ENCODE measurements at regions not wholly inside any gene's neighbourhood (a gene's known extent, or its start where the extent isn't known, plus 50 kb on each side); places are given as distances from the start of the nearest gene placed in this dataset.

DNA sequence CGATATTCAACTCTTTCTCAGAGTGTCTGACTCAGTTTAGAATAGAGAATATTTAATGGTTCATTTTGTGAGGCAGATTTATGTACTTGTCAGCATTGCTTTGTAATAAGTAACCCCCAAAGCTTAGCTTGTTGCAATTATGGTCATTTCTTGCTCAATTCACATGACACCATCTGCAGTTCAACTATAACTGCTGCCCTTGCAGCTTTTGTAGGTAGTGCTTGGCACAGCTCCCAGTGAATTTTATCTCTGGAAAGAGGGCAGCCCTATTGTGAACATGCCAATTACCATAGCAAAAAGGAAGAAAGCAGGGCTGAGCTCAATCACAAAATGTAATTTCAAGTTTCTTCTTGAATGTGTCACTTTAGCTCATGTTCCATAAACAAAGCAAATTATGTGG is 1587.7 kb upstream of the ACO1 start:
- Histone ChIP-seq H4K5ac (ENCODE audit: insufficient read length, low read depth, low read length) (no peak overlapping the region), H4K20me1 (replicated peaks in 1 of 2; ENCODE audit: control insufficient read depth in 1 of 2, insufficient read depth in 2 of 2, low read length in 2 of 2) (no peaks in the 10 kb centered on the region), H3K9me3 (ENCODE audit: insufficient read depth in 2 of 2, low read depth in 1 of 2, low read length in 1 of 2) (peaks cover 0 to 4% of the 10 kb centered on the region in 2 experiments; a peak in 2 of 4 replicates), H3K18ac (ENCODE audit: extremely low read depth, low read length) (no peak overlapping the region), H2AK5ac (ENCODE audit: low read depth, low read length) (no peak overlapping the region), H4K91ac (replicated peaks; ENCODE audit: insufficient read length, low read length) (no peak overlapping the region), H4K8ac (ENCODE audit: extremely low read depth, insufficient read depth, low read length) (no peak overlapping the region), H3K4ac (replicated peaks; ENCODE audit: insufficient read length, low read depth, low read length) (no peak overlapping the region), H2AFZ (ENCODE audit: low read length) (no peak overlapping the region), H3K4me3 (ENCODE audit: extremely low read depth in 1 of 4, insufficient read depth in 2 of 4, low read depth in 3 of 4, low read length in 4 of 4) (no peak overlapping the region), H3K36me3 (ENCODE audit: control insufficient read depth in 2 of 4, insufficient read depth in 4 of 4, low read length in 3 of 4) (no peaks in the 10 kb centered on the region), H2BK12ac (ENCODE audit: low read depth, low read length) (no peak overlapping the region), H3K27me3 (replicated peaks in 1 of 4; ENCODE audit: control insufficient read depth in 3 of 4, extremely low read depth in 1 of 4, insufficient read depth in 3 of 4, low read length in 3 of 4) (no peaks in the 10 kb centered on the region), H3K14ac (ENCODE audit: insufficient read length) (no peak overlapping the region), H3K23ac (ENCODE audit: insufficient read length) (no peak overlapping the region), H2BK20ac (ENCODE audit: low read length) (no peak overlapping the region), H3K79me1 (ENCODE audit: low read depth, low read length) (no peaks in the 10 kb centered on the region), H3K79me2 (ENCODE audit: control insufficient read depth in 1 of 2, insufficient read depth in 2 of 2, low read length in 2 of 2) (no peaks in the 10 kb centered on the region), H3K9ac (replicated peaks in 1 of 4; ENCODE audit: extremely low read depth in 1 of 4, low read depth in 3 of 4, low read length in 3 of 4) (no peak overlapping the region), H3K4me2 (ENCODE audit: insufficient read depth in 1 of 2, low read depth in 2 of 2, low read length in 2 of 2) (no peak overlapping the region), H3K56ac (replicated peaks; ENCODE audit: insufficient read length, low read depth, low read length) (no peak overlapping the region), H2BK120ac (replicated peaks; ENCODE audit: low read depth, low read length) (no peak overlapping the region), H2BK15ac (ENCODE audit: low read length) (no peak overlapping the region), H3K27ac (ENCODE audit: low read depth, low read length) (no peak overlapping the region), H2BK5ac (ENCODE audit: low read depth, low read length) (no peak overlapping the region), H3K23me2 (ENCODE audit: low read depth, low read length) (no peaks in the 10 kb centered on the region), H3K4me1 (replicated peaks in 1 of 4; ENCODE audit: control insufficient read depth in 3 of 4, insufficient read depth in 4 of 4, low read length in 3 of 4) (peaks cover 0 to 1% (median under 1%) of the 10 kb centered on the region in 4 experiments; a peak in 2 of 7 replicates)
- CTCF ChIA-PET (ENCODE audit: partially characterized antibody) = interaction anchor here (0.9 to 1.2 kb wide), 2 partner anchors 17 to 22 kb away, joined by 3 to 4 read pairs; no protein-coding TSS in a partner anchor
- TF ChIP-seq SRF (IDR thresholded peaks at IDR 0.05; ENCODE audit: low read depth, low read length) = no peak
- TF ChIP-seq RNF2 (IDR thresholded peaks at IDR 0.05; ENCODE audit: borderline replicate concordance, low read depth, low read length, missing control alignments, poor library complexity, severe bottlenecking) = no peak
- no peak for TF ChIP-seq KDM5A (IDR thresholded peaks at IDR 0.05; ENCODE audit: low read length)
- TF ChIP-seq TEAD4 (IDR thresholded peaks at IDR 0.05; ENCODE audit: low read depth, low read length) = no peak
- TF ChIP-seq, protein P1, sequence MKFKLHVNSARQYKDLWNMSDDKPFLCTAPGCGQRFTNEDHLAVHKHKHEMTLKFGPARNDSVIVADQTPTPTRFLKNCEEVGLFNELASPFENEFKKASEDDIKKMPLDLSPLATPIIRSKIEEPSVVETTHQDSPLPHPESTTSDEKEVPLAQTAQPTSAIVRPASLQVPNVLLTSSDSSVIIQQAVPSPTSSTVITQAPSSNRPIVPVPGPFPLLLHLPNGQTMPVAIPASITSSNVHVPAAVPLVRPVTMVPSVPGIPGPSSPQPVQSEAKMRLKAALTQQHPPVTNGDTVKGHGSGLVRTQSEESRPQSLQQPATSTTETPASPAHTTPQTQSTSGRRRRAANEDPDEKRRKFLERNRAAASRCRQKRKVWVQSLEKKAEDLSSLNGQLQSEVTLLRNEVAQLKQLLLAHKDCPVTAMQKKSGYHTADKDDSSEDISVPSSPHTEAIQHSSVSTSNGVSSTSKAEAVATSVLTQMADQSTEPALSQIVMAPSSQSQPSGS (IDR thresholded peaks at IDR 0.05; ENCODE audit: low read length) = no peak
- no peak for TF ChIP-seq JUN (IDR thresholded peaks at IDR 0.05; ENCODE audit: low read depth, low read length)
- TF ChIP-seq, protein P2, sequence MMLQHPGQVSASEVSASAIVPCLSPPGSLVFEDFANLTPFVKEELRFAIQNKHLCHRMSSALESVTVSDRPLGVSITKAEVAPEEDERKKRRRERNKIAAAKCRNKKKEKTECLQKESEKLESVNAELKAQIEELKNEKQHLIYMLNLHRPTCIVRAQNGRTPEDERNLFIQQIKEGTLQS (IDR thresholded peaks at IDR 0.05; ENCODE audit: insufficient read depth, low read depth, low read length) = no peak
- DNase-seq (ENCODE audit: low read depth in 1 of 2, low spot score in 2 of 2) (no peak), FAIRE-seq (peak; percentile 7)
- WGBS, 2 experiments (ENCODE audit: extremely low coverage in 1 of 2, insufficient coverage in 1 of 2, insufficient read length in 1 of 2, insufficient replicate concordance in 2 of 2, low coverage in 1 of 2, low lambda C conversion rate in 2 of 2, missing lambda C conversion rate in 1 of 2) = 100% methylated on average over 1 of the region's 1 CpG; no CpG with 5 or more reads in 1 of the 2 experiments
- POLR2A ChIA-PET (ENCODE audit: partially characterized antibody) = no interaction called here
